CD4-positive, alpha-beta T cell treated with Interleukin-4 for 1 hour (primary cell): ENCODE measurements at regions not wholly inside any gene's neighbourhood (a gene's known extent, or its start where the extent isn't known, plus 50 kb on each side); places are given as distances from the start of the nearest gene placed in this dataset.

Experiments used
- DNase-seq, 2 donors: peaks; one replicate each; pipeline ENCODE4 v3.0.0-alpha.2; 2020 to 2022

DNA sequence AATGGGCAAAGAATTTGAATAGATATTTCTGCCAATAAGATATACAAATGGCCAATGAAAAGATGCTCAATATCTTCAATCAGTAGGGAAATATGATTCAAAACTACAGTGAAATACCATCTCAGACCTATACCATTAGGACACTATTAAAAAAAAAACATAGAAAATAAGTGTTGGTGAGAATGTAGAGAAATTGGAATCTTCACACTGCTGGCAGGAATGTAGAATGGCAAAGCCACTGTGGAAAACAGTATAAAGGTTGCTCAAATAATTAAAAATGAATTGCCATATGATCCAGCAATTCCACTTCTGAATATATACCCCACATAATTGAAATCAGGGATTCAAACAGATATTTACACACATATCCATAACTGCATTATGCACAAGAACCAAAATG, 88.1 kb upstream of the STARD13 start:
- DNase-seq = no peak

DNA sequence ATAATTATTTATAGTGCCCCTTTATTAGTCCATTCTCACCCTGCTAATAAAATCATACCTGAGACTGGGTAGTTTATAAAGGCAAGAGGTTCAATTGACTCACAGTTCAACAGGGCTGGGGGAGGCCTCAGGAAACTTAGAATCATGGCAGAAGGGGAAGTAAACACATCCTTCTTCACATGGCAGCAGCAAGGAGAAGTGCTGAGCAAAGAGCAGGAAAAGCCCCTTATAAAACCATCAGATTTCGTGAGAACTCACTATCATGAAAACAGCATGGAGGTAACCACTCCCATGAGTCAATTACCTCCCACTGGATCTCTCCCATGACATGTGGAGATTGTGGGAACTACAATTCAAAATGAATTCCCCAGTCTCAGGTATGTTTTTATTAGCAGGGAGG, 89.9 kb upstream of the STARD13 start:
- DNase-seq = no peak

DNA sequence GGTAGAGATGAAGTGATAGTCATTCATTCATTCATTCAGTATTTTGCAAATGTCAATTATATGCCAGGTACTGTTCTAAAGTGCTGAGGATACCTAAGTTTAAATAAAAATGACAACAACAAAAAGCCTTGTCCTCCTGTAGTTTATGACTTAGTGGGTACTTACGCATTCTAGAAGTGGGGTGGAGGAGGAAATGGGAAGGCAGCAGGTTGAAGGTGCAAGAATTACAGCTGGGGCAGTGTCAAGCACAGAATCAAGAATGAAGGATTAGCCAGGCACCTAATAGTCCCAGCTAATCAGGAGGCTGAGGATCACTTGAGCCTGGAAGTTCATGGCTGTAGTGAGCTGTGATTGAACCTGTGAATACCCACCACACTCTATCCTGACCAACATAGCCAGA, 90.7 kb upstream of the STARD13 start:
- no peak for DNase-seq

DNA sequence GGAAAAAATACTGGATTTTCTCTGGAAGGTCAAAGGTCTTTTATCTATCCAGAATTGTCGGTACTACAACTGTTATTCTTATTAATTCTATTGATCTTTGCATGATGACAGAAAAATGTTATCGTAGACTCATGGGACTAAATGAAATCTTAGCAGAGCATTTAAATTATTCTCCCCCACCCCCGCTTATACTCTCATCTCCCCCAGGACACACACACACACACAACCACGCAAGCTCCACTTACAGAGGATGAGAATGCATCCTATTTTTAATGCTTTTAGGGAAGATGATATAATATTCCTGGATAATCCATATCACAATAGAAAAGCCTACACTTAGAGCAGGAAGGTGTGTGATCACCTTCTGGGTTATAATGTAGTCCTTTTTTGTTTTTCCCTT, 91.9 kb upstream of the STARD13 start:
- no peak for DNase-seq

DNA sequence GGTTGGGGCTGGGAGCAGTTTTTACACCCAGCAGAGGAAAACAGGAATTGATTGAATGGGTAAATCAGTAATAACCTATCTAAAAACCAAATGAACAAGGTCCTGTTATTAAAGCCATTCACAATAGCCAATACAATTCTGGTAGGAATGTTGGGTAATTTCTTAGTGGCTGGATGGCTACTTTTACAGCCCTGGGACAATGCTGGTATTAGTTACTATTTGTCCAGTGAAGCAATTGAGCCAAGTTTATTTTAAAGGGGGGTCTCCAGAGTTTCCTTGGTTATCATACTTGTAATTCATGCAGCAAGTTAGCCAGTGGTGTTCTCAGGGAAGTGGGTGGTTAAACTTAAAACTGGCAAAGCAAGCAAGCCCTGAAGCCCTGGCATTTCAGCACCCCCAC, 92.3 kb upstream of the STARD13 start:
- DNase-seq = no peak

DNA sequence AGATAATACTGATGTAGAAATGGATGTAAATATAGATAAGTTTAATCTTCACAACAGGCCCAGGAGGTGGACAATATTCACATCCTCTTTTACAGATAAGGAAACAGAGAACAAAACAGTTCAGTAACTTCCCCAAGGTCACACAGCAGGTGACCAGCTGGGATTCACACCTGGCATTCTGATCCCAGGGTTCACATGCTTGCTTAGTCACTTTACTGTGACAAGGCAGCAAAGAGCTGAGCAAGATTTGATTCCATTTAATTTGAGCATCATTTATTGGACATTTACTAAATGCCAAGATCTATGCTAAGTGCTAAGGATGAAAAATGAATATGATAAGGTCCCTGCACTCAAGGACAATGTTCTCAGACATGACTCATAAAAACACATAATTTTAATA, 94.1 kb upstream of the STARD13 start:
- no peak for DNase-seq

DNA sequence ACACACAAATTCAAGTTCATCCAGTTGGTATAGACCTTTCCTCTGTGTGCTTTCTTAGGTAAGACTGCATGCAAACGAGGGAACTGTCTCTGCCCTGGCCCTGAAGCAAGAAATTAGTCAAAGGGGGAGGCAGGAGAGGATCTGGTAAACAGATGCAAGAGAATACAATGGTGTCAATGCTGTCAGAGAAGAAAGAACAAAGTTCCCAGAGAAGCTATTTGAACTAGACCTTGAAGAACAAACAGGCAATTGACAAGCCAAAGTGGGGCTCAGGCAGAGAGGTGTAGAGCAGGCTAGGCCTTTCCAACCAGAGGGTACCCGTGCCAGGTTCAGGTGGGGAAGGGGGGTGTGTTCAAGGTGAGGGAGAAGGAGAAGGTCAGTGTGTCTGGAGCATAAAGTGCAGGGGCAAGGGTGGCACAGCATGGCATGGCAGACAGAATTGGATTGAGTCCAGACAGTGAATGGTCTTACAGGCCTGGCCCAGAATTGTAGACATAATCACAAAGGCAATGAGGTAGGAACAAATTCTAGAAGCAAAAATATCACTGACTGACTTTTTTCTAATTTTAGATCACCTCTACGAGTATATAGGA, 95.0 kb upstream of the STARD13 start:
- no peak for DNase-seq

DNA sequence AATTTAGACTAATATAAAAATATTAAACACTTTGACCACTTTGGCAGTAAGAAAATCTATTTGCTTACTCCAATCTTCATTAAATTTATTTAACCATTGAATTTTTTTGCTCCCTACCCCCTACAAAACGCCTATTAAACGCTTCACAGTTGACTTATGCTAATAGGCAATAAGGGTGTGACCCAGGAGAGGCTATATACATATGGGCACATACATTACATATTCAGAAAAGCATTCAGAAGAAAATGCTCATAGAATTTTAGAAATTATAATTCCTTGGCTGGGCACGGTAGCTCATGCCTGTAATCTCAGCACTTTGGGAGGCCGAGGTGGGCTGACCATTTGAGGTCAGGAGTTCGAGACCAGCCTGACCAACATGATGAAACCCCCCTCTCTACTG, 95.6 kb upstream of the STARD13 start:
- no peak for DNase-seq

DNA sequence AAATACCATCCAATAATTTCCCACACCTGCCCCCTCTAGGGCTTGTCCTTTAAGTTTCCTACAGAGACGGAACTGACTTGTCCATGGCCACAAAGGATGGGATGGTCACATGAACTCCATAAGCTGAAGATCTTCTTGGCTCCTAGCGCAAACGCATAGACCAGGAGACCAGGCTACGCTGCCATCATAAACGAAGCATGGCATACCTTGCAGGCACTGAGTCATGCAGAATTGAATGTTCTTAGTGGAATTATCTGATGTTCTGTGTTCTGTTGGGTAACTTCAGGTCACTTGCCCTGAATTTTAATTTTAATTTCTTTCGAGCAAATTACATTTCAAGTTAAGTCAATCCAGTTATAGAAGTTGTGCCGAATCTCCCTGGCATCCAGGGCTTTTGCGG, 96.4 kb upstream of the STARD13 start:
- no peak for DNase-seq

DNA sequence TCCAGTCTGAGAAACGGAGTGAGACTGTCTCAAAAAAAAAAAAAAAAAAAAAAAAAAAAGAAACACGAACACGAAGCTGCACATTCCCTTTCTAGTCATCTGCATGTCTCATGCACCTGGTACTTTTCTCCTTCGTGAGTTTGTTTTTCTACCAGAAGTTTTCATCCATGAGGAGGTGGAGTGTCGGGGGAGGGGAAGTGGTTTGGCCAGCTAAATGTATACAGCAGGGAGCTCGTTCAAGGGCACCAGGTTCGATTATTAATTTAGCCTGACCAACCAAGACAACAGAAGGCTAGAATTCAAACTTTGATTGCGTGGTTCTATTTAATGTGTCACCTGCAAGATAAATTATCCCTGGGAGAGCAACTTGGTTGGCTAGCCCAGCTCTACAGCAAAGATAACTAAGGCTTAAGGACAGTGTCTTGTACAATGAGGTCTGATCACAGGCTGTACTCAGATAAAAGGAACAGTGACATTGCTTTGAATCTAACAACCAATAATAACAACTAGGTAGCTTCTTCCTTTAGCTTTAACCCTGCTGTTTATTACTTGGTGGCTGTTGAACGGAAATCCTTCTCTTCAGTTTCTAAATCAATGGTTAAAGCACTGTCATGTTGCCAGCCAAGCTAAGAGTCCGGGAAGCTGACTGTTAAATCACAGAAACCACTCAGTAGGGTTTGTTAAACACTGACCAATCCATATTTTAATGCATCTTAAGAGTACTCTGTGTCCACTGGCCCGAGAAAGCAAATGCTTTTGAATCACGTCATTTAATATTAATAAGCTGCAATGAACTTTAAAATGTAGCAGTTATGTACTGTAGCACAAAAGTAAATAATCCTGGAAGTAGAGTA, 98.4 kb upstream of the STARD13 start:
- DNase-seq = no peak

DNA sequence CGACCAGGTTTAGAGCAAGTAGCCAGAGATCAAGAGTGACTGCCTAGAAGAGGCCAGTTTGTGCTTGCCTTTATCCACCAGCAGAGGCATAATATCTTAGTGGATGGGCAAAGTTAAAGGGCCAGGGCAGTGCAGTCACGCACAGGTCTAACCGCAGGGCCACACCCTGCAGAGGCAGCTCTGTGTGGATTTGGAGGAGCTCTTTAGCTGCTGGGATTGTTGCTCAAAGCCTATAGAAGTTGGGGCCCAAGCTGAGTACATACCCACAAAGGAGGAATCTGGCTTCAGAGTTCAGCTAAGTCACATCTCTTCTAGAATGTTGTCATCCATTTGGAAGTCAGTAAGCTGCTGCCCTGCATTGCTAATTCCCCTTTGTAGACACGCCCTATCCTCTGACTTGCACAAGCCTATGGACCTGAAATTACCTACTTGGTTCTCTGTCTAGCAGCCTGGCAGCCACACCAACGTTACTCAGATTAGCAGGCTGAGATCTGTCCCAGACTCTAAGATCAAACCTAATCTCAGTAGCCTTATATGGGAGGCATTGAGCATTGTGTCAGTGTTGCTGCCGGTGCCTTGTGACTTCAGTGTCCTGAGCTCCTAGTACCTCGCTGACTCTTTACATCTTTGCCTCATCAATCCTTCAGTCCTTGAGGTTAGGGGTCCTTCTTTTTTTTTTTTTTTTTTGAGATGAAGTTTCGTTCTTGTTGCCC, 102.9 kb upstream of the STARD13 start:
- DNase-seq = no peak

DNA sequence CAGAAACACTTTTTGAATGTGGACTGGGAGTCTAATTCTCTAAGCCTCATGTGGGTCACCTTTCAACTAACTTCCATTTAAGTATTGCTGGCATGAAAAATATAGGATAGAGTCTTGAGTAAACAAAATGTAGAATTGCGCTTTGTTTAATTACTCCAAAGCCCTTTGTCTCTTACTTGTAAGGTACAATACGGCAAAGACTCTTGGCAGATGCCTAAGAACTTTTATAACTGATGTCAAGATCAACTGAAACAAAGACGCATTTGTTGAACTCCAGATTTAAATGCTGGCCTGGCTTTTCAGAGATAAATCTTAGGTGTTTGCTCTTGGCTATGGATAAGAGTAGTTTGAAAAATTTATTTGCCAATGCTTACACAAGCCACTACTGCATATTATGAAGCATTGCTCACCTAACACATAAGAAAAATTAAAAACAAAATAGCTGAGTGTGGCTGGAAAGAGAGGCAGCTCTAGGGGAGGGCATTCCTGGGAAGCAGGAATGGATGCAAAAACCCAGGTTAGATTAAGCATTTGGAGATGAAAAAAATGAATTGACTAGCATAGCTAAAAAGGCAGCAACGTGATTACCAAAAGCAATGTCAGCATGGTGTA, 107.3 kb upstream of the STARD13 start:
- no peak for DNase-seq

DNA sequence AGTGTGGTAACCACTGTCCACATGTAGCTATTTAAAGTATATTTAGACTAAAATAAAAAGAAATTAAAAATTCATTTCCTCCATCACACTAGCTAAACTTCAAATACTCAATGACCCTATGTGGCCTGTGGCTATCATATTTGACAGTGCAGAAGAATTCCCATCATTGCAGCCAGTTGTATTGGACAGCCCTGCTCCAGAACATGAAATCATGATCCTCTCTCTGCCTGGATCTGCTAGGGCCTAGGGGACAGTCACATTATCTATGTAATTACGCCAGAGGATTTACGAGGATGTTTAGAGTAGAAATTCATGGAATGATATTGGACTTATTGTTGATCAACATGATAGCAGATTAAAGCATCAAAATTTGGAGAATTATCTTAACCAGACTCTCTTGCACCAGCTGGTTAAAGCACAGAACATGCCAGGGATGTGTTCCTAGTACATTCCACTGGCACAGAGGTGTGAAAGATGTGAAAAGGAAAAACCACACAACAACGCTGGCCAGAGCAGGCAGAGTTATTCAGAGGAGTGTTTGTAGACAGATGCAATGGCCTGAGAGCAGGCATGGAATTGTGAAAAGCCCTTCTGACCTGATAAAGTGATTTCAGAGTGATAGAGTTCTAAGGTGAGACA, 108.9 kb upstream of the STARD13 start:
- no peak for DNase-seq

DNA sequence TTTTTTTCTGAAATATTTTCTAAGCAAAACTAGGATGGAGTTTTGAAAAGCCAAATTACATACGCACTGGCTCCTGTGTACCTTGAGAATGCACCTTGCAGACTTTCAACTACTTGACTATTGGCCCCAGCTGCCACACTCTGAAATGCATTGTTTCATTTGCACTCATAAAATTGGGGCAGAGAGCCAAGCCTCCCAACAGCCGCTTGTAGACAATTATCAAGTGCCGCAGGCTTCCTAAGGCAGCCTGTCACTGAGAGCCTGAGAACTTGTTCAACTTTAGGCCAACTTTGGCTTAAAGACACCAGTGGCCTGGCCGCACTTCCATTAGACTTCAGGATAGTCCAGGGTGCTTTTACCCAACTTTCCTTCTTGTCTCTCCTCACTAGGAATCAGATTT, 115.7 kb upstream of the STARD13 start:
- DNase-seq = no peak

DNA sequence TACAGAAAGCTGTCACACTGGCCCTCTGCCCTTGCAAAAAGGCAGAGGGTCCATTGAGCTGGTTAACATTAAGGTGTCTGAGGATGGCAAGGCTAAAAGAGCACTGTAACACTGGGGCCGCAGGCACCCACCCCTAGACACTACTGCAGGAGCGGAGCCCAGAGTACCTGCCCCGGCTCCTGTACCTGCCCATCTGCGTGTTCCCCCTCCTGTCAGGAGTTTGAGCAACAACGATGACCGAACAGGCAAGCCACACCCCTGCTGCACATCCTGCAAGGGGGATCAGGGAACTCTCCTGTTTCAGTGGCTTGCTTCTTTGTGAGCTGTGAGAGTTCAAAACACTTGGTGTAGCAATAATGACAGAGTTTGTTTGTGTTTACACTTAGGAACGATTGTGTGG, 117.4 kb upstream of the STARD13 start:
- DNase-seq = no peak

DNA sequence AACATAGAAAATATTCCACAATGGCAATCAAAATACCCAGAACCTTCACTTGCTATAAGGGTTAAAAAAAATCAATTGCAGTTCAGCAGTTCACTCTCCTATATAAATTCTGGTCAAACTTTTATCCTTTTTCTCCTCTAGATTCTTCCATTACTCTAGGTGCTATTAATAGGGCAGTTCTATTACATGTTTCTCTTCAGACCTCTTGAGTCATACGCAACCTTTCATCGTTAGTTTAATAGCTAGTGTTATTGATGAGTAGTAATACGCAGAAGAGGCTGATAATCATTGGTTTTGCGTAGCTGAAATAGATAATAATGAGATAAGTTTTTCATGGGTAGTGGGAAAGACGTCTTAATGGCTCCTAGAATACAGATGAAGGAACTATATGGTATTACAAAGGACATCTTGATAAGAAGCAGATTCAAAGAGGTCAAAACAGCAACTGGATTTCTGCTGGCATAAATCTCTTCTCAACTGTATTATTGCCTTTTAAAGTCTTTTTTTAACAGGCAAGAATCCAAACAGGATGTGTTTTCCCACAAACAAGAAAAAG, 118.3 kb upstream of the STARD13 start:
- DNase-seq = no peak

DNA sequence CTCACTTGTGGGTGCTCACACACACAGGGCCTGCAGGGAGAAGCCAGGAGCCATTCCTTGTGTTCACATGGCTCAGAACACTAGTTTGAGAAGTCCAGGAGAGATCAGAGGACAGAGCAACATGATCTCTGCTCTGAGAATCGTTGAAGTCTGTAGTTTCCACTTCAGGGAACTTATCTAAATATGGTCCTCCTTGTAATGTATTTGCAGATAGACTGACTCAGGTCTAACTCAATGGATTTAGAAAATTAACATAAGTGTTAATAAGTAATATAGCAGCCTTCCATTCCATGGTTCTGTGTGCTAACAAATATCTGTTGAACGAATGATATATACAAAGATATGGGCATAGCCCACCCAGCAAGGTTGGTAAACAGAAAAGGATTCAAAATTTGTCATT, 119.8 kb upstream of the STARD13 start:
- DNase-seq = no peak

DNA sequence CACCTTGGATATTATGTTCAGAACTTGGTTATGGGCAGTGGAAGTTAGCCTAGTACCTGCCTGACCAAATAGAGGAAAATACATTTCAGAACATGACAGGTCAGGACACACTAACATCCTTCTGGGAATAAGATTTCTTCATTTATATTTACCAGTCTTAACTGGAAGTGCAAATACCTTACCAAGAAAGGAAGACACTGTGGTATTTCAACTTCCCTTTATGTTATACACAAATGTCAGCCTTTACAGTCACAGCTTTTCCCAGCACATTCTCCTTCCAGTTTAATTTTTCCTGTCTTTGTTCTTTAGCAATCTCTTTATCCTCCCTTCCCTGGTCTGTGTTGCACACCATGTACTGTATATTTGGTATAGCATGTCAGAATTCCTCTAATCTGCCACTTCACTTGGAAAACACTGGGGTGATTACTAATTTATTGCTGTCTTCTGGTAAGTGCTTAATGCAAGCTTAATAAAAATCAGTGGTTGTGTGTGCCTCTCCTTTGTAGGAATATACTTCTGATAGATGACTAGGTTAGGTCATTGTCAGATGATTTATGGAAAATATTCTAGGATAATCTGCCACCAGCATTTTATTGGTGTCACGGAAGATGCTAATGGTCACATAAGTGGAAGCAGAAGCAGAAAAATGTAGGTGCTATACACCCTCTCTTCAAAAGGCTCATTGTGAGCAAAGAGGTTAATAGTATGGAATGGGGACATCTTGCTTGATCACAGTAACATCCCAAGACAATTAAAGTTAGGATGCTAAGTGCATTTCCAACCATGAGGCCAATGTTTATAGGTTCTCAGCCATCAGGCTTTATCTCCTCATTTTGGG, 124.3 kb upstream of the STARD13 start:
- no peak for DNase-seq

DNA sequence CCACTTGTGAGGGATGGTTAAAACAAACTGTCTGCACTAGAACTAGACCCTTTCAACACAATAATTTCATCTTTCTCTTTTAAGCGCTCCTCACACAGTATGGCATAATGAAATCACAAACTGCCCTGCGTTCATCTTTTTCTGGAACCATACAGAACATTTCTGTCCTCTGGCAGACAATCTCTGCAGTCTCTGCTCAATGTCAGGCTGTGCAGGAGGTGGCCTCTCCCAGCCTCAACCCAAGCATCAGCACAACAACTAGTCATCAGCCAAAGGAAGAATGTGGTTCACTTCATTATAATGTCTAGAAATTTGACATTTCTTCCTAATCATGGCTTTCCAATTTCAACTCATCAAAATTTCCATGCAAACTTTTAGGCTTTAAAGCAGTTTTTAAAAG, 125.1 kb upstream of the STARD13 start:
- no peak for DNase-seq

DNA sequence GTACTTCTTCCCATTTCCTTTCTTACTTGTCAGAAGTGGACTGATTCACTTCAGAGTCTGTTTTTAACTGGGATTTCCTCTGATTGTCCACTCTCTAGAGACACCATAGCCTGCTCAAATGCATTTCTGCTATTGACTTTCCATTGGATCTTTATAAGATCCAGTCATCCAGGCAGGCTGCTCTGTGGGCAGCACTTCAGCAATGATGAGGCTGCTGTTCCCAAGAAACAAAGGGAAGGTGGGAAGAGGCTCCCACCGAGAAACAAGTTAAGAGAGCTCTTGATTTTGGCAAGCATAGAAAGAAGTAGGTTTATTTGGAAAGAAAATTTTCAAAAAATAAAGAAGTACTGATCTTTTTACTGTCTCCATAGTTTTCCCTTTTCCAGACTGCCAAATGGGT, 125.8 kb upstream of the STARD13 start:
- no peak for DNase-seq

DNA sequence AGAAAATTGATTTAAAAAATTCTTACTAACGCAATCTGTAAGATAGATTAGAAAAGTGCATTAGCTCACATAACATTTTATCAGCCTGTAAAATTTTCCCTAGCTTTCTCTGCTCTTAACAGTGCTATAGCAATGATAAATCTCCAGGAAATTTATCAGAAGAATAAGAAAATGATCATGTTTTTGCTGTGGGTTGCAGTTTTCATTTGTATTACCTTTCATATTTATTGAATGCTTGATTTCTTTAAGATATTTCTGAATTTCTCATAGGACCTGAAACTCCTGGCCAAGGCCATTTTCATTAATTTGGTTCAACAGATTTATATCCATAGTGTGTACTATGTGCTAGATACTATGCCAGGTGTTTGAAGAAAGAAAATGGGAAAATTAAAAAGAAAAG, 130.3 kb upstream of the STARD13 start:
- DNase-seq = no peak
